Astrocyte of the cerebellum (primary cell): ENCODE measurements at regions not wholly inside any gene's neighbourhood (a gene's known extent, or its start where the extent isn't known, plus 50 kb on each side); places are given as distances from the start of the nearest gene placed in this dataset.

Source experiments
- DNase-seq: peaks from one replicate; pipeline ENCODE4 v3.0.0-alpha.2; 2011; ENCODE audit warnings: low read depth
- H3K4me3 ChIP-seq: 2 replicates; pipeline ENCODE4 v1.5.1; 2011; ENCODE audit warnings: mild to moderate bottlenecking, low read depth, low read length, moderate library complexity
- in situ Hi-C: cut with HindIII; loops from 2 replicates; pipeline ENCODE4 v1.10.0; 2017; ENCODE audit warnings: low sequenced_read_pairs
- TF ChIP-seq, protein P1 (sequence below): IDR thresholded peaks from 2 replicates; pipeline ENCODE4 v1.5.1; 2012; ENCODE audit warnings: low read length, low read depth, moderate library complexity, mild to moderate bottlenecking; ENCODE audit errors: missing control alignments

GRCh38 chr10:128985036-128985435, 482.0 kb upstream of the MGMT start:
- TF ChIP-seq, protein P1, sequence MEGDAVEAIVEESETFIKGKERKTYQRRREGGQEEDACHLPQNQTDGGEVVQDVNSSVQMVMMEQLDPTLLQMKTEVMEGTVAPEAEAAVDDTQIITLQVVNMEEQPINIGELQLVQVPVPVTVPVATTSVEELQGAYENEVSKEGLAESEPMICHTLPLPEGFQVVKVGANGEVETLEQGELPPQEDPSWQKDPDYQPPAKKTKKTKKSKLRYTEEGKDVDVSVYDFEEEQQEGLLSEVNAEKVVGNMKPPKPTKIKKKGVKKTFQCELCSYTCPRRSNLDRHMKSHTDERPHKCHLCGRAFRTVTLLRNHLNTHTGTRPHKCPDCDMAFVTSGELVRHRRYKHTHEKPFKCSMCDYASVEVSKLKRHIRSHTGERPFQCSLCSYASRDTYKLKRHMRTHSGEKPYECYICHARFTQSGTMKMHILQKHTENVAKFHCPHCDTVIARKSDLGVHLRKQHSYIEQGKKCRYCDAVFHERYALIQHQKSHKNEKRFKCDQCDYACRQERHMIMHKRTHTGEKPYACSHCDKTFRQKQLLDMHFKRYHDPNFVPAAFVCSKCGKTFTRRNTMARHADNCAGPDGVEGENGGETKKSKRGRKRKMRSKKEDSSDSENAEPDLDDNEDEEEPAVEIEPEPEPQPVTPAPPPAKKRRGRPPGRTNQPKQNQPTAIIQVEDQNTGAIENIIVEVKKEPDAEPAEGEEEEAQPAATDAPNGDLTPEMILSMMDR, result no peak
- in situ Hi-C loops, result no loop called here
- DNase-seq, result no peak
- H3K4me3 ChIP-seq, result no peak overlapping the region

GRCh38 chr10:128990986-128991385, 476.1 kb upstream of the MGMT start:
- no peak overlapping the region for H3K4me3 ChIP-seq
- in situ Hi-C loops, result no loop called here
- DNase-seq, result no peak
- TF ChIP-seq, protein P1, result no peak

DNA sequence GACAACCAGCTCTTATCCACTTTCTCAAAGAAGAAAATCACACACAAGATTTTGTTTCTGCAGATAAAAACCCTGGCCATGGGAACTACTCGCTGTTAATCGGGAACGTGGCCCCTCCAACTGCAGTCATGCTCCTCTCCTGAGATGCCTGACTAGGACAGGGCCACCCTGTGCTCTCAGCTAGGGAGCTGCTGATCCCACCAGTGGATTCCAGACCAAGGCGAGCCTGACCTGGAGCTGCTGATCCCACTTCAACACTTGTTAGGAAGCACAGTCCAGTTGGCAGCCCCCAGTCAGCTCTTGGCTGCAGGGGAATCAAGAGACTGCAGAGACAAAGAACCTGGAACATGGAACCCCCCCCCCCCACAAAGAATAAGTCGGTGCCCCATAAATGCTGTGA, 474.3 kb upstream of the MGMT start:
- in situ Hi-C loops, result no loop called here
- no peak for DNase-seq

GRCh38 chr10:128993443-128993842, 473.6 kb upstream of the MGMT start:
- TF ChIP-seq, protein P1, result no peak
- DNase-seq, result no peak
- in situ Hi-C loops, result no loop called here
- H3K4me3 ChIP-seq, result no peak overlapping the region

More for the DNA sequence above, 474.3 kb upstream of the MGMT start:
- no peak overlapping the region for H3K4me3 ChIP-seq
- TF ChIP-seq, protein P1, result no peak

- no peak overlapping the region for H3K4me3 ChIP-seq
- TF ChIP-seq, protein P1, result no peak
- DNase-seq, result no peak
- in situ Hi-C loops, result no loop called here
Observed at GRCh38 chr10:128993911-128994538, 473.0 kb upstream of the MGMT start.

GRCh38 chr10:128994598-128995143, 472.4 kb upstream of the MGMT start:
- in situ Hi-C loops, result loop anchor here (5.0 kb wide), 1 partner anchor 97 kb away; no protein-coding TSS in a partner anchor
- TF ChIP-seq, protein P1, result no peak

More at GRCh38 chr10:128994598-128995143, 472.4 kb upstream of the MGMT start:
- H3K4me3 ChIP-seq, result no peak overlapping the region
- DNase-seq, result no peak
